HG02840 (cell line): ENCODE measurements at regions not wholly inside any gene's neighbourhood (a gene's known extent, or its start where the extent isn't known, plus 50 kb on each side); places are given as distances from the start of the nearest gene placed in this dataset.
"Not testable (repeated sequence)": the region's sequence is repeated elsewhere in the genome, so short reads cannot be mapped to it uniquely, and the experiment has no call there.

ENCODE experiments used
- ATAC-seq: cut with Tn5 transposase; IDR thresholded peaks from one replicate; pipeline ENCODE4 v1.9.1; 2021; ENCODE audit warnings: mild to moderate bottlenecking, moderate library complexity, moderate number of reproducible peaks; ENCODE audit not compliant: unreplicated experiment, low FRiP score

GRCh38 chr5:152683205-152683604 lies 278.1 kb upstream of the NMUR2 start:
- ATAC-seq: no peak

GRCh38 chr5:152686931-152687330 lies 281.9 kb upstream of the NMUR2 start:
- ATAC-seq: no peak

DNA sequence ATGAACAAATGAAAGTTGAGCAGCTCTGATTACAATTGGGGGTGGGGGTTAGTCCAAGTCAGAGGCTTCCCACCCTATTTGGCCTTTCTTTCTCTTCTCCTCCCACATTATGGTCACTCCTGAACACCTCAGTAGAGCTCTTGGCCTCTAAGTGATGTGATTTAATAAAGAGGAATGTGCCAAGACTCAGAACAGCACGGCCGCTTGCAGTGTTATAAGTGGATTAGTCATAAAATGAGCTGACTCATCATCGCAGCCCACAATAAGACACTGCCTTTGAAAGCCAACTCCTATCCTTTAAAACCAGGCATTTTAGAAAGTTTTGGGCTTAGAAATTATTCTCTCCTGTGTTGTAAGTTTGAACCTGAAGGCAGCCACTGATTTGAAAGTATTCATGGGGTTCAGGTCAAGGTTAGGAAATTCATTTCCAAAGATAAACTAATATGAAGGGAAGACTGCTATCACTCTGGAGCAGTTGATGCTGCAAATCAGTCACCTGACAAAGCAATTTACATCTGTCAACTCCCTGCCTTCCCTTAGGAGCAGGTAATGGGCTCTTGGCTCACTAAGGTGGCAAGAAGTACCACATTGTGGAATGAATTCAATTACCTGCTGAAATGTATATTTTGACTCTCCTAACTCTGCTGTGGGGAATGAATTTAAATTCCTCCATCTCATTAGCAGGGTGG lies 283.6 kb upstream of the NMUR2 start:
- ATAC-seq: no peak

DNA sequence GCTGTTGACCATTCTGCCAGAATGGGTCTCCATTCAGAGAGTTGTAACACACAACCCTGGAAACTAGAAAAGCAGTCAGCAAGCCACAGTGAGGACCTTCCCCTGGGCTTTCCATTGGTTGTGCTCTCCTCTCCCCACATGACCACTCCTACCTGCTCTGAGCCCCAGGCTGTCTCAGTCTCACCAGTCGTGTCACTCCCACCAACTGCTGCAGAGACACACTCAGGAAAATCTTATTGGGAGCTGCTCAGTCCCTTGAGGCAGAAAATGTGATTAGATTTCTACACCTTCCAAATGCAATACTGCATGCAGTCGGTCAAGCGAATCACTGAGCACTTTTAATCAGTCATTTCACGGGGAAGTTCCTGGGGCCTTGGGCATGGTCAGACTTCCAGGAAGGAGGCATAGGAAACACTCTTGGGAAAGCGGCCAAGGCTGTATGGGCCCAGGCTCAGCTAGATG lies 284.2 kb upstream of the NMUR2 start:
- ATAC-seq: no peak

- ATAC-seq: no peak
Observed at GRCh38 chr5:152694231-152694630, 289.2 kb upstream of the NMUR2 start.

- ATAC-seq: no peak
Observed at GRCh38 chr5:152701305-152701949, 296.3 kb upstream of the NMUR2 start.

GRCh38 chr5:152704286-152704685 lies 299.2 kb upstream of the NMUR2 start:
- no peak for ATAC-seq

DNA sequence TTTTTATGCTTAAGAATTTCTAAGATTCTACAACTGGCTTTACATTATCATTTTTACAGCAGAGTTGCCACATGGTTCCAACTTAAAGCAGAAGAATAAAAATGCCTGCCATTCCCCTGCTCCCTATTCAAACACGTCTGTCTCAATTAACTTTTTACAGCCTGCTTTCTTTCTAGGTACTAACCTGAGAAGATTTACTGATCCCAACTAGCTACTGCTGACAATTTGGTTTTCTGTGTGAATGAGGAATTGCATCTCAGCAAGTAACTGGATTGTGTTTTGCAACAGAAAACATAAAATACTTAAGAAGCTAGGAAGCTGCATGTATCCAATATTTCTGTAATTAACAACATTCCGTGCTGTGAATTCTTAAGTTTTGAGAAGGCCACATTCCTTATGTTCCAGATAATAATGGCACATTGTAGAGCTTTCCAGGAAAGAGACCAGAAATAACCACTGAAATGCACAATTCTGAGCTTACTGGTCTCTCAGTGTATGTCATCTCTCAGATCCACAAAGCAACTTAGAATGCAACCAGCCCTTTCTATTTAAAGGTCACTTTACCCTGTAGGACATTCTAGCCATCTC lies 306.8 kb upstream of the NMUR2 start:
- ATAC-seq: no peak

- ATAC-seq: no peak
Observed at GRCh38 chr5:152717393-152717792, 312.3 kb upstream of the NMUR2 start.

DNA sequence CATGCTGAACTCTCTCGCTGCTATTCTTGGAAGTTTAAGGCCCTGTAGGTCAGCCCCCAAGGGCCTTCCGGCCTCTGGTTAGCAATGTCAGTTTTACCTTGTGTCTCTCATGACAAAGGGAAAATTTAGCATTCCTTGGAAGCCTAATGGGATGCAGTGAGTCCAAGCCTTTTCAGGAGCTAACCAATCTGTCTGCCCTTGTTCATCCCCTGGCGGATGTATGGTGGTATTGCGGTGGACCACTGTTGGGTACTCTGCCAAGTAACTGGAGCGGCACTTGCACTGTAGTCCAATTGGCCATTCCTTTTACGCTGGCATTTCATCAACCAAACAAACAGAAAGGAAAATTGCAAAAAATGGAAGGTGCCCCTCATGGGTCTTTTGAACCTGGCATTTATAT lies 318.4 kb upstream of the NMUR2 start:
- no peak for ATAC-seq

GRCh38 chr5:152730176-152730575 lies 325.1 kb upstream of the NMUR2 start:
- ATAC-seq: no peak

GRCh38 chr5:152736906-152737305 lies 331.8 kb upstream of the NMUR2 start:
- ATAC-seq: no peak

- ATAC-seq: no peak
Observed at GRCh38 chr5:152739916-152740315, 334.8 kb upstream of the NMUR2 start.

- not testable (repeated sequence) for ATAC-seq
Observed at GRCh38 chr5:152741126-152741525, 336.0 kb upstream of the NMUR2 start.

GRCh38 chr5:152787709-152788217 lies 382.7 kb upstream of the NMUR2 start:
- not testable (repeated sequence) for ATAC-seq

DNA sequence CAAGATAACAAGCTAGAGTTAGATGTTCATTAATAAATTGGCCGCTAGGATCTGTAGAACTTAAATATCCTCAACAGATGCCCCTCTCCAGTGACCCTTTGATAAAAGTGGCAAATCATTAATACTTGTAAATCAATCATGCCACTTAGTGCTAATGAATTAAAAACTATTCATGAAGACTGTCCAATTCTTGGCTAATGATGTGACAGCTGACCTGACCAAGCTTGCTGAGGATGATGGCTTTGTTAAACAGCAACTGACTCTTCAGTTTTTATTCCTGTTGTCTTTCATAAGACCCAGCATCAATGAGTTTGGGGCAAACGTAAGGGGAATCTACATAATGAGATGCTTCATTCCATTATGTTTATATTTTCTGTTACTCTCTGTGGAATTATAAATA lies 396.8 kb upstream of the NMUR2 start:
- no peak for ATAC-seq

- no peak for ATAC-seq
Observed at GRCh38 chr5:152804179-152804578, 399.1 kb upstream of the NMUR2 start.

DNA sequence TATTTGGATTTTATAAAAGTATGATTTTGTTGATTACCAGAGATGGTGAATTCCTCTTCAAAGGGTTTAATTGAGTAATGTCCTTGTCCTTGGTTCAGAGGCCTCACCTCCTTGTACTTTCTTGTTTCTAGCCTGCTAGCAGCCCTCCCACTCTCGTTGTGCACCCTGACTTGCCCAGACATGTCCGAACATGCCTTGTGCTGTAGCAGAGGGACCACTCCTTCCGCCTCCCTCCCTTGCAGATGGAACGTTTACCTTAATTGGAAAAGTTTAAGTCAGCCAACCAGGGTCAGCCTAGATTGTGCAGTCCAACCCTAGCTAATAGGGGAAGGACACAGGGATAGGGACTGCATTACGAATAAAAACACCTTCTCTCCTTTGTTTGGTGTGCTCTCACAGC lies 406.9 kb upstream of the NMUR2 start:
- no peak for ATAC-seq

- ATAC-seq: no peak
Observed at GRCh38 chr5:152813526-152813925, 408.4 kb upstream of the NMUR2 start.

DNA sequence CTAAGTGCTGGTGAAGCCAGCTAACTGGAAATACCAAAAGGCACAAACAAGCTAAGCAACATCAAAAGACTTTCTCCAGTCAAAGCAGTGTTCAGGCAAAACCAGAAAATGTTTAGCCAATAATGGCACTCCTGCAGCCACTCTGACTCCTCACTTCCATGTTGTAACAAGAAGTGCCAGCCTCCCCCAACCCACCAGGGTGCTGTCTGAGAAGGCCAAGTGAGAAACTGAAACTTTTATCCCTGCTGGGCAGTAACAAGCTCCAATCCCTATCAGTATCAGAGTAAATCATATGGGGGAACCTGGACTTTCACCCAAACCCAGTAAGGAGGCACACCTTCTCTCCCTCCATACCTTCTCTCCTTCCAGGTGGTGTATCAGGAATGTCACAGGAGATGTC lies 414.8 kb upstream of the NMUR2 start:
- ATAC-seq: no peak

- ATAC-seq: no peak
Observed at GRCh38 chr5:152824316-152824715, 419.2 kb upstream of the NMUR2 start.
